H9 (cell line): ENCODE measurements at regions not wholly inside any gene's neighbourhood (a gene's known extent, or its start where the extent isn't known, plus 50 kb on each side); places are given as distances from the start of the nearest gene placed in this dataset.
A peak's percentile ranks its signal among the peaks of the same experiment; 100 is the strongest.

Source experiments
- DNase-seq: peaks from one replicate; pipeline ENCODE4 v3.0.0-alpha.2; 2017
- H2AFZ ChIP-seq: one replicate; pipeline ENCODE4 v1.6.1; 2013; ENCODE audit warnings: mild to moderate bottlenecking, low read length, control low read depth, moderate library complexity
- H2AK5ac ChIP-seq: 2 replicates; pipeline ENCODE4 v1.6.1; 2013; ENCODE audit warnings: low read length, control low read depth, mixed read lengths; ENCODE audit not compliant: insufficient read length
- H2BK120ac ChIP-seq: one replicate; pipeline ENCODE4 v1.6.1; 2013; ENCODE audit warnings: low read depth, mild to moderate bottlenecking, low read length, control low read depth, inconsistent platforms; ENCODE audit not compliant: poor library complexity, severe bottlenecking
- H2BK12ac ChIP-seq: 2 replicates; pipeline ENCODE4 v1.6.1; 2013; ENCODE audit warnings: low read length, control low read depth, mixed read lengths, low read depth; ENCODE audit not compliant: insufficient read length
- H2BK15ac ChIP-seq: 2 replicates; pipeline ENCODE4 v1.6.1; 2013; ENCODE audit warnings: low read depth, low read length, control low read depth
- H2BK20ac ChIP-seq: one replicate; pipeline ENCODE4 v1.6.1; 2013; ENCODE audit warnings: low read depth, mild to moderate bottlenecking, low read length, control low read depth, inconsistent platforms; ENCODE audit not compliant: poor library complexity, severe bottlenecking
- H2BK5ac ChIP-seq: 2 replicates; pipeline ENCODE4 v1.6.1; 2013; ENCODE audit warnings: low read length, control low read depth, mixed read lengths; ENCODE audit not compliant: insufficient read length
- H3K14ac ChIP-seq: 2 replicates; pipeline ENCODE4 v1.6.1; 2013; ENCODE audit warnings: low read length, control low read depth; ENCODE audit not compliant: insufficient read depth
- H3K18ac ChIP-seq: 2 replicates; pipeline ENCODE4 v1.6.1; 2013; ENCODE audit warnings: low read depth, mild to moderate bottlenecking, mixed read lengths, low read length, control low read depth; ENCODE audit not compliant: insufficient read length
- H3K23ac ChIP-seq: 2 replicates; pipeline ENCODE4 v1.6.1; 2013; ENCODE audit warnings: low read length, control low read depth, mixed read lengths, low read depth; ENCODE audit not compliant: insufficient read length
- H3K23me2 ChIP-seq: 2 replicates; pipeline ENCODE4 v1.6.1; 2013; ENCODE audit warnings: low read depth, mild to moderate bottlenecking, mixed read lengths, low read length, control low read depth; ENCODE audit not compliant: insufficient read length, poor library complexity, severe bottlenecking
- H3K27ac ChIP-seq: 2 replicates; pipeline ENCODE4 v1.5.1; 2013; ENCODE audit warnings: low read length, control low read depth, mixed read lengths, low read depth; ENCODE audit not compliant: insufficient read length
- H3K27me3 ChIP-seq: 2 replicates; pipeline ENCODE4 v1.6.1; 2013; ENCODE audit warnings: low read length, control low read depth, inconsistent platforms; ENCODE audit not compliant: insufficient read depth
- H3K4ac ChIP-seq: 2 replicates; pipeline ENCODE4 v1.6.1; 2013; ENCODE audit warnings: low read depth, mild to moderate bottlenecking, control low read depth, inconsistent platforms, low read length, moderate library complexity
- H3K4me1 ChIP-seq: 2 replicates; pipeline ENCODE4 v1.6.1; 2013; ENCODE audit warnings: low read length, control low read depth, inconsistent platforms; ENCODE audit not compliant: insufficient read depth
- H3K4me2 ChIP-seq: 2 replicates; pipeline ENCODE4 v1.6.1; 2013; ENCODE audit warnings: low read length, control low read depth, mixed read lengths; ENCODE audit not compliant: insufficient read length, insufficient read depth
- H3K56ac ChIP-seq: 2 replicates; pipeline ENCODE4 v1.6.1; 2013; ENCODE audit warnings: low read depth, mild to moderate bottlenecking, mixed read lengths, low read length, control low read depth; ENCODE audit not compliant: insufficient read length
- H3K79me1 ChIP-seq: 2 replicates; pipeline ENCODE4 v1.6.1; 2013; ENCODE audit warnings: low read depth, mild to moderate bottlenecking, moderate library complexity, low read length, control low read depth, inconsistent platforms; ENCODE audit not compliant: insufficient read depth, poor library complexity, severe bottlenecking
- H3K79me2 ChIP-seq: 2 replicates; pipeline ENCODE4 v1.6.1; 2013; ENCODE audit warnings: low read length, control low read depth, inconsistent platforms; ENCODE audit not compliant: insufficient read depth
- H3K9ac ChIP-seq: 2 replicates; pipeline ENCODE4 v1.6.1; 2013; ENCODE audit warnings: low read length, control low read depth, mixed read lengths; ENCODE audit not compliant: insufficient read length; ENCODE audit errors: extremely low read depth
- H3K9me3 ChIP-seq: one replicate; pipeline ENCODE4 v1.6.1; 2013; ENCODE audit warnings: low read depth, low read length, inconsistent platforms; ENCODE audit not compliant: control insufficient read depth
- H3T11ph ChIP-seq: one replicate; pipeline ENCODE4 v1.6.1; 2013; ENCODE audit warnings: mild to moderate bottlenecking, low read length, control low read depth, inconsistent platforms
- H4K20me1 ChIP-seq: one replicate; pipeline ENCODE4 v1.6.1; 2013; ENCODE audit not compliant: control insufficient read depth, insufficient read length, insufficient read depth
- H4K5ac ChIP-seq: 2 replicates; pipeline ENCODE4 v1.6.1; 2013; ENCODE audit warnings: low read depth, mild to moderate bottlenecking, mixed read lengths, low read length, control low read depth; ENCODE audit not compliant: insufficient read length
- H4K8ac ChIP-seq: replicated peaks from 2 replicates; pipeline ENCODE4 v1.6.1; 2013; ENCODE audit warnings: low read length, control low read depth, mixed read lengths, low read depth; ENCODE audit not compliant: insufficient read length
- H4K91ac ChIP-seq: 2 replicates; pipeline ENCODE4 v1.6.1; 2013; ENCODE audit warnings: low read depth, mild to moderate bottlenecking, moderate library complexity, mixed read lengths, low read length, control low read depth; ENCODE audit not compliant: insufficient read length
- H3K27ac Mint-ChIP-seq, 3 experiments: 2 replicates in 2 of 3; 3 replicates in 1 of 3; pipeline ENCODE4 v1.8.0; 2020 to 2021; ENCODE audit warnings: mixed read lengths in 3 of 3, mild to moderate bottlenecking in 1 of 3, moderate library complexity in 1 of 3
- H3K27me3 Mint-ChIP-seq: 2 replicates; pipeline ENCODE4 v1.8.0; 2021; ENCODE audit warnings: low read depth, mild to moderate bottlenecking, moderate library complexity, mixed read lengths
- H3K36me3 Mint-ChIP-seq, 3 experiments: 2 replicates in 2 of 3; 3 replicates in 1 of 3; pipeline ENCODE4 v1.8.0; 2020 to 2021; ENCODE audit warnings: low read depth in 3 of 3, mixed read lengths in 3 of 3; ENCODE audit not compliant: insufficient read depth in 1 of 3
- H3K4me1 Mint-ChIP-seq, 2 experiments: 2 replicates each; pipeline ENCODE4 v1.8.0; 2020; ENCODE audit warnings: mixed read lengths in 2 of 2
- H3K4me3 Mint-ChIP-seq, 2 experiments: 2 replicates in 1 of 2; 3 replicates in 1 of 2; pipeline ENCODE4 v1.8.0; 2020 to 2021; ENCODE audit warnings: mild to moderate bottlenecking in 2 of 2, mixed read lengths in 2 of 2, moderate library complexity in 1 of 2
- H3K9me3 Mint-ChIP-seq, 2 experiments: 2 replicates in 1 of 2; 3 replicates in 1 of 2; pipeline ENCODE4 v1.8.0; 2020; ENCODE audit warnings: mild to moderate bottlenecking in 2 of 2, mixed read lengths in 2 of 2, moderate library complexity in 1 of 2
- CTCF ChIP-seq: fragments of 200-600 bp; sonication (generic); conservative IDR thresholded peaks from 3 replicates; pipeline ENCODE4 v1.8.0; 2021; ENCODE audit warnings: antibody characterized with exemption, mild to moderate bottlenecking
- whole genome bisulfite sequencing: extraction: QIAGEN DNeasy Blood & Tissue Kit; methylation state at CpG from one replicate; pipeline ENCODE4 v1.1.7; 2013; ENCODE audit warnings: missing lambda C conversion rate, low lambda C conversion rate, mixed read lengths; ENCODE audit not compliant: insufficient read length; ENCODE audit errors: extremely low coverage; 5-methylcytosine and 5-hydroxymethylcytosine counted together

GRCh38 chr15:62454567-62455172, 289.6 kb upstream of the C2CD4B start:
- H3K4me2 ChIP-seq: no peak overlapping the region

More at GRCh38 chr15:62454567-62455172, 289.6 kb upstream of the C2CD4B start:
- no peak overlapping the region for H2BK12ac ChIP-seq
- H3K56ac ChIP-seq: no peak overlapping the region
- no peak overlapping the region for H3T11ph ChIP-seq
- no peak overlapping the region for H3K9ac ChIP-seq
- Mint-ChIP-seq H3K27ac (peak overlapping the region in 1 of 3 experiments; percentile 59; a peak in 2 of 7 replicates), H3K9me3 (no peaks in the 10 kb centered on the region), H3K36me3 (peaks cover 0 to 2% (median 0%) of the 10 kb centered on the region in 3 experiments; a peak in 1 of 7 replicates), H3K4me1 (peaks cover 60 to 65% of the 10 kb centered on the region in 2 experiments), H3K4me3 (no peak overlapping the region), H3K27me3 (peaks cover 5% of the 10 kb centered on the region)
- no peak overlapping the region for H3K4ac ChIP-seq
- no peak overlapping the region for H4K8ac ChIP-seq
- H3K79me2 ChIP-seq: no peaks in the 10 kb centered on the region
- peaks cover 20% of the 10 kb centered on the region for H3K4me1 ChIP-seq
- H3K27ac ChIP-seq: no peak overlapping the region
- H2BK15ac ChIP-seq: no peak overlapping the region
- H3K79me1 ChIP-seq: no peaks in the 10 kb centered on the region
- no peak overlapping the region for H2AFZ ChIP-seq
- no peak overlapping the region for H4K5ac ChIP-seq
- H3K18ac ChIP-seq: no peak overlapping the region
- no peaks in the 10 kb centered on the region for H4K20me1 ChIP-seq
- H3K9me3 ChIP-seq: no peaks in the 10 kb centered on the region
- H3K23ac ChIP-seq: no peak overlapping the region
- no peak overlapping the region for H3K14ac ChIP-seq
- H2BK120ac ChIP-seq: no peak overlapping the region
- H2BK5ac ChIP-seq: no peak overlapping the region
- no peak for TF ChIP-seq CTCF
- DNase-seq: no peak
- no peak overlapping the region for H4K91ac ChIP-seq
- no peaks in the 10 kb centered on the region for H3K23me2 ChIP-seq
- no peak overlapping the region for H2AK5ac ChIP-seq
- no peak overlapping the region for H2BK20ac ChIP-seq
- WGBS: no CpG with 5 or more reads among the region's 6 CpGs
- H3K27me3 ChIP-seq: no peaks in the 10 kb centered on the region
